ENCODE measurements at regions not wholly inside any gene's neighbourhood (a gene's known extent, or its start where the extent isn't known, plus 50 kb on each side); places are given as distances from the start of the nearest gene placed in this dataset.
"Not testable (repeated sequence)": the region's sequence is repeated elsewhere in the genome, so short reads cannot be mapped to it uniquely, and the experiment has no call there.

- ChIA-PET CTCF (no interaction called here), POLR2A (no interaction called here)
- no peak for DNase-seq (ENCODE audit: extremely low spot score)
- no peak for TF ChIP-seq CTCF (IDR thresholded peaks at IDR 0.05; ENCODE audit: control extremely low read depth, extremely low read depth, low read depth, missing control alignments)
These were observed 1275.0 kb upstream of the CDH9 start for GRCh38 chr5:28313321-28313951.

- CTCF ChIA-PET, result interaction anchor here (1.0 kb wide), 1 partner anchor 9 kb away, joined by 3 read pairs; no protein-coding TSS in a partner anchor
These were observed 1272.3 kb upstream of the CDH9 start for GRCh38 chr5:28310696-28311095.

GRCh38 chr5:28305891-28306290, 1267.5 kb upstream of the CDH9 start:
- no peak for DNase-seq (ENCODE audit: extremely low spot score)
- ChIA-PET CTCF (no interaction called here), POLR2A (no interaction called here)
- TF ChIP-seq CTCF (IDR thresholded peaks at IDR 0.05; ENCODE audit: control extremely low read depth, extremely low read depth, low read depth, missing control alignments), result no peak

More at GRCh38 chr5:28310696-28311095, 1272.3 kb upstream of the CDH9 start:
- TF ChIP-seq CTCF (IDR thresholded peaks at IDR 0.05; ENCODE audit: control extremely low read depth, extremely low read depth, low read depth, missing control alignments), result no peak
- POLR2A ChIA-PET, result no interaction called here
- no peak for DNase-seq (ENCODE audit: extremely low spot score)

GRCh38 chr5:28301712-28302111, 1263.3 kb upstream of the CDH9 start:
- POLR2A ChIA-PET, result no interaction called here
- DNase-seq (ENCODE audit: extremely low spot score), result no peak
- CTCF ChIA-PET, result no interaction called here
- no peak for TF ChIP-seq CTCF (IDR thresholded peaks at IDR 0.05; ENCODE audit: control extremely low read depth, extremely low read depth, low read depth, missing control alignments)

GRCh38 chr5:28296254-28297013, 1258.0 kb upstream of the CDH9 start:
- POLR2A ChIA-PET, result no interaction called here
- no peak for TF ChIP-seq CTCF (IDR thresholded peaks at IDR 0.05; ENCODE audit: control extremely low read depth, extremely low read depth, low read depth, missing control alignments)
- no peak for DNase-seq (ENCODE audit: extremely low spot score)
- CTCF ChIA-PET, result interaction anchor here (1.1 kb wide), 1 partner anchor 14 kb away, joined by 3 read pairs; no protein-coding TSS in a partner anchor

- CTCF ChIA-PET; DNase-seq (ENCODE audit: extremely low spot score); POLR2A ChIA-PET: not testable (repeated sequence)
These were observed 1248.6 kb upstream of the CDH9 start for GRCh38 chr5:28287021-28287420.

- ChIA-PET POLR2A (no interaction called here), CTCF (interaction anchor here (1.3 kb wide), 1 partner anchor 13 kb away, joined by 4 read pairs; no protein-coding TSS in a partner anchor)
- no peak for DNase-seq (ENCODE audit: extremely low spot score)
- no peak for TF ChIP-seq CTCF (IDR thresholded peaks at IDR 0.05; ENCODE audit: control extremely low read depth, extremely low read depth, low read depth, missing control alignments)
These were observed 1248.2 kb upstream of the CDH9 start for GRCh38 chr5:28286566-28286965.

All from GM10248 (cell line).